ENCODE measurements at regions not wholly inside any gene's neighbourhood (a gene's known extent, or its start where the extent isn't known, plus 50 kb on each side); places are given as distances from the start of the nearest gene placed in this dataset.

GRCh38 chr10:76679030-76679429 lies 958.6 kb downstream of the KCNMA1 start:
- TF ChIP-seq CTCF (IDR thresholded peaks at IDR 0.05) (no peak), POLR2A (IDR thresholded peaks at IDR 0.05) (no peak)

Data from heart left ventricle (tissue), 13 donors.